SK-N-SH (cell line): ENCODE measurements at regions not wholly inside any gene's neighbourhood (a gene's known extent, or its start where the extent isn't known, plus 50 kb on each side); places are given as distances from the start of the nearest gene placed in this dataset.

ENCODE experiments used
- CTCF ChIA-PET: fragments of 300-600, 350-600 bp; formaldehyde crosslinking; extraction: SDS; loops from one replicate; lab custom pipeline; 2021; lab: Yijun Ruan, JAX
- POLR2A ChIA-PET: fragments of 350-600 bp; sonication (Branson Sonifier 250); formaldehyde crosslinking; extraction: SDS; loops from one replicate; lab custom pipeline; 2020; ENCODE audit warnings: antibody characterized with exemption, inconsistent platforms; lab: Yijun Ruan, JAX
- DNase-seq: peaks from one replicate; pipeline ENCODE4 v3.0.0; 2012
- H2AFZ ChIP-seq: fragments of 200-600 bp; sonication (generic); 2 replicates; pipeline ENCODE4 v1.8.1; 2016; ENCODE audit warnings: antibody characterized with exemption, mild to moderate bottlenecking, low read depth
- H3F3A ChIP-seq: fragments of 200-600 bp; sonication (generic); replicated peaks from 2 replicates; pipeline ENCODE3; 2016; ENCODE audit warnings: antibody characterized with exemption, mild to moderate bottlenecking; ENCODE audit not compliant: insufficient read depth
- H3K27ac ChIP-seq, 2 experiments: fragments of 200-500 bp in 1 of 2; fragments of 200-600 bp in 1 of 2; sonication (Bioruptor generic) in 1 of 2; sonication (generic), shearing (Covaris generic) in 1 of 2; 2 replicates each; pipeline versions ENCODE4 v1.5.1 to v1.6.1; 2014 to 2016; ENCODE audit warnings: low read depth in 2 of 2, inconsistent platforms in 1 of 2, low read length in 1 of 2, mild to moderate bottlenecking in 1 of 2, mixed read lengths in 1 of 2
- H3K27me3 ChIP-seq: fragments of 200-600 bp; sonication (generic), shearing (Covaris generic); 2 replicates; pipeline ENCODE4 v1.6.1; 2016; ENCODE audit warnings: mixed run types; ENCODE audit not compliant: insufficient read depth
- H3K36me3 ChIP-seq, 2 experiments: fragments of 200-500 bp in 1 of 2; fragments of 200-600 bp in 1 of 2; sonication (Bioruptor generic) in 1 of 2; sonication (generic) in 1 of 2; replicated peaks in 1 of 2; 2 replicates each; pipeline versions ENCODE3 to v1.5.1; 2014 to 2016; ENCODE audit warnings: low read length in 1 of 2, mild to moderate bottlenecking in 1 of 2; ENCODE audit not compliant: insufficient read depth in 2 of 2, control insufficient read depth in 1 of 2
- H3K4me1 ChIP-seq, 2 experiments: fragments of 200-500 bp in 1 of 2; fragments of 200-600 bp in 1 of 2; sonication (Bioruptor generic) in 1 of 2; sonication (generic), shearing (Covaris generic) in 1 of 2; 2 replicates each; pipeline versions ENCODE4 v1.5.1 to v1.6.1; 2014 to 2016; ENCODE audit warnings: low read depth in 1 of 2, low read length in 1 of 2, mixed run types in 1 of 2; ENCODE audit not compliant: insufficient read depth in 2 of 2, control insufficient read depth in 1 of 2
- H3K4me2 ChIP-seq: fragments of 200-600 bp; sonication (generic), shearing (Covaris generic); 2 replicates; pipeline ENCODE4 v1.6.1; 2017; ENCODE audit warnings: mixed run types
- H3K4me3 ChIP-seq, 2 experiments: fragments of 200-500 bp in 1 of 2; fragments of 200-600 bp in 1 of 2; sonication (Bioruptor generic) in 1 of 2; sonication (generic), shearing (Covaris generic) in 1 of 2; 2 replicates each; pipeline versions ENCODE4 v1.5.1 to v1.8.1; 2014 to 2016; ENCODE audit warnings: low read depth in 2 of 2, inconsistent platforms in 1 of 2, low read length in 1 of 2, mild to moderate bottlenecking in 1 of 2, mixed read lengths in 1 of 2, moderate library complexity in 1 of 2
- H3K79me2 ChIP-seq: fragments of 200-600 bp; sonication (generic); 2 replicates; pipeline ENCODE4 v1.8.1; 2017; ENCODE audit warnings: mild to moderate bottlenecking; ENCODE audit not compliant: insufficient read depth
- H3K9ac ChIP-seq: fragments of 200-600 bp; sonication (generic); 2 replicates; pipeline ENCODE4 v1.6.1; 2017; ENCODE audit warnings: mixed run types
- H3K9me2 ChIP-seq: fragments of 200-600 bp; sonication (generic); 2 replicates; pipeline ENCODE4 v1.6.1; 2017; ENCODE audit warnings: mixed run types
- H3K9me3 ChIP-seq: fragments of 200-600 bp; sonication (generic); 2 replicates; pipeline ENCODE4 v1.6.1; 2017; ENCODE audit warnings: mixed run types, mild to moderate bottlenecking, moderate library complexity
- H4K20me1 ChIP-seq: fragments of 200-600 bp; sonication (generic); 2 replicates; pipeline ENCODE4 v1.6.1; 2017; ENCODE audit warnings: mild to moderate bottlenecking, mixed run types; ENCODE audit not compliant: insufficient read depth
- CHD2 ChIP-seq: fragments of 150-350 bp; IDR thresholded peaks from 2 replicates; pipeline ENCODE4 v1.6.1; 2018; ENCODE audit warnings: low read length; ENCODE audit not compliant: partially characterized antibody
- ELF1 ChIP-seq: IDR thresholded peaks from 2 replicates; pipeline ENCODE4 v1.4.0; 2012
- FOSL2 ChIP-seq: IDR thresholded peaks from 2 replicates; pipeline ENCODE4 v1.4.0; 2012; ENCODE audit warnings: low read depth, mild to moderate bottlenecking, moderate library complexity, borderline replicate concordance
- FOXJ3 ChIP-seq: sonication (generic); formaldehyde crosslinking; IDR thresholded peaks from 2 replicates; pipeline ENCODE4 v1.5.1; 2020; ENCODE audit warnings: mild to moderate bottlenecking, missing genetic modification reagents
- FOXM1 ChIP-seq: IDR thresholded peaks from 2 replicates; pipeline ENCODE4 v1.4.0; 2012; ENCODE audit warnings: low read depth, mild to moderate bottlenecking
- GATA2 ChIP-seq: sonication (generic); formaldehyde crosslinking; IDR thresholded peaks from 2 replicates; pipeline ENCODE4 v1.5.0; 2020; ENCODE audit warnings: mild to moderate bottlenecking, missing genetic modification reagents
- IRF3 ChIP-seq: fragments of 150-350 bp; IDR thresholded peaks from 2 replicates; pipeline ENCODE4 v1.6.1; 2016; ENCODE audit warnings: mild to moderate bottlenecking, low read depth, low read length
- JUND ChIP-seq: IDR thresholded peaks from 2 replicates; pipeline ENCODE4 v1.4.0; 2012
- NFIC ChIP-seq: IDR thresholded peaks from 2 replicates; pipeline ENCODE4 v1.4.0; 2012; ENCODE audit warnings: borderline replicate concordance
- RAD21 ChIP-seq: IDR thresholded peaks from 2 replicates; pipeline ENCODE4 v1.6.1; 2012; ENCODE audit warnings: mild to moderate bottlenecking, low read length
- REST ChIP-seq: IDR thresholded peaks from 2 replicates; pipeline ENCODE4 v1.6.1; 2012; ENCODE audit warnings: mild to moderate bottlenecking, low read depth, low read length, moderate library complexity
- RXRA ChIP-seq: IDR thresholded peaks from 2 replicates; pipeline ENCODE4 v1.4.0; 2012; ENCODE audit warnings: low read depth, mild to moderate bottlenecking, borderline replicate concordance
- SMC3 ChIP-seq: IDR thresholded peaks from 2 replicates; pipeline ENCODE4 v1.6.1; 2012; ENCODE audit warnings: low read depth, low read length, improper control_type of control experiment
- TAF1 ChIP-seq: IDR thresholded peaks from 2 replicates; pipeline ENCODE4 v1.6.1; 2012; ENCODE audit warnings: low read depth, mild to moderate bottlenecking, low read length, moderate library complexity, borderline replicate concordance
- TEAD4 ChIP-seq: IDR thresholded peaks from 2 replicates; pipeline ENCODE4 v1.4.0; 2012; ENCODE audit warnings: mild to moderate bottlenecking, borderline replicate concordance; ENCODE audit not compliant: insufficient read depth
- TF ChIP-seq, protein P1 (sequence below): fragments of 150-350 bp; IDR thresholded peaks from 2 replicates; pipeline ENCODE4 v1.6.1; 2017; ENCODE audit warnings: antibody characterized with exemption, low read length, low read depth, borderline replicate concordance
- TF ChIP-seq, protein P2 (sequence below): IDR thresholded peaks from 2 replicates; pipeline ENCODE4 v1.4.0; 2012; ENCODE audit warnings: low read depth, borderline replicate concordance
- TF ChIP-seq, protein P3 (sequence below): IDR thresholded peaks from 2 replicates; pipeline ENCODE4; 2012

DNA sequence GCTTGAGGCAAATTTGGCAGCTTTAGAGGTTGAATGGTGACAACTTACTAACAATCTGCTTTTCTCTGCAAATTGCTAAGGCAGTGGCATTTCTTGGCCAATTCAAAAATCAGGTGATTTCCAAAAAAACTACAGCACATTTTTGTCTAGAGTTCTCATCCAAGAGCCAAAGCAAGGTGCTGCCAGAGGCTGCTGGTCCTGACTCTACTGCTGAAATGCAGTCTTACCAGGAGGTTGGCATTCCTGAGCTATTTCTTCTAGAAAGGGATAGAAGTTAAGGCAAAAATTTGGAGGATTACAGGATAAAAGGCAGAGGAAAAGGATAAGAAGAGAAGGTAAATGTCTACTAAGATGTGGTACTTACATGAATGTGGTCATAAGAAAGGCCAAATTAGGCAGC, 75.6 kb downstream of the COX18 start:
- POLR2A ChIA-PET: no interaction called here

More for the DNA sequence above, 75.6 kb downstream of the COX18 start:
- no peaks in the 10 kb centered on the region for H3K79me2 ChIP-seq
- H3K9me3 ChIP-seq: no peaks in the 10 kb centered on the region
- CTCF ChIA-PET: no interaction called here
- H3F3A ChIP-seq: no peaks in the 10 kb centered on the region
- no peak for DNase-seq
- H3K9me2 ChIP-seq: no peaks in the 10 kb centered on the region
- no peaks in the 10 kb centered on the region for H3K27me3 ChIP-seq
- H3K4me3 ChIP-seq: no peak overlapping the region
- no peak overlapping the region for H2AFZ ChIP-seq
- no peak overlapping the region for H3K9ac ChIP-seq
- no peaks in the 10 kb centered on the region for H3K4me1 ChIP-seq
- no peak overlapping the region for H3K27ac ChIP-seq
- no peaks in the 10 kb centered on the region for H4K20me1 ChIP-seq
- no peaks in the 10 kb centered on the region for H3K36me3 ChIP-seq
- TF ChIP-seq REST (no peak), RAD21 (no peak), TEAD4 (no peak), GATA2 (CRISPR knock-in tag) (no peak), JUND (no peak), FOSL2 (no peak), RXRA (no peak), FOXJ3 (CRISPR knock-in tag) (no peak), NFIC (no peak), FOXM1 (no peak), SMC3 (no peak), ELF1 (no peak), IRF3 (no peak), TAF1 (no peak), CHD2 (no peak)
- TF ChIP-seq, protein P1, sequence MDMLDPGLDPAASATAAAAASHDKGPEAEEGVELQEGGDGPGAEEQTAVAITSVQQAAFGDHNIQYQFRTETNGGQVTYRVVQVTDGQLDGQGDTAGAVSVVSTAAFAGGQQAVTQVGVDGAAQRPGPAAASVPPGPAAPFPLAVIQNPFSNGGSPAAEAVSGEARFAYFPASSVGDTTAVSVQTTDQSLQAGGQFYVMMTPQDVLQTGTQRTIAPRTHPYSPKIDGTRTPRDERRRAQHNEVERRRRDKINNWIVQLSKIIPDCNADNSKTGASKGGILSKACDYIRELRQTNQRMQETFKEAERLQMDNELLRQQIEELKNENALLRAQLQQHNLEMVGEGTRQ: no peak
- TF ChIP-seq, protein P2, sequence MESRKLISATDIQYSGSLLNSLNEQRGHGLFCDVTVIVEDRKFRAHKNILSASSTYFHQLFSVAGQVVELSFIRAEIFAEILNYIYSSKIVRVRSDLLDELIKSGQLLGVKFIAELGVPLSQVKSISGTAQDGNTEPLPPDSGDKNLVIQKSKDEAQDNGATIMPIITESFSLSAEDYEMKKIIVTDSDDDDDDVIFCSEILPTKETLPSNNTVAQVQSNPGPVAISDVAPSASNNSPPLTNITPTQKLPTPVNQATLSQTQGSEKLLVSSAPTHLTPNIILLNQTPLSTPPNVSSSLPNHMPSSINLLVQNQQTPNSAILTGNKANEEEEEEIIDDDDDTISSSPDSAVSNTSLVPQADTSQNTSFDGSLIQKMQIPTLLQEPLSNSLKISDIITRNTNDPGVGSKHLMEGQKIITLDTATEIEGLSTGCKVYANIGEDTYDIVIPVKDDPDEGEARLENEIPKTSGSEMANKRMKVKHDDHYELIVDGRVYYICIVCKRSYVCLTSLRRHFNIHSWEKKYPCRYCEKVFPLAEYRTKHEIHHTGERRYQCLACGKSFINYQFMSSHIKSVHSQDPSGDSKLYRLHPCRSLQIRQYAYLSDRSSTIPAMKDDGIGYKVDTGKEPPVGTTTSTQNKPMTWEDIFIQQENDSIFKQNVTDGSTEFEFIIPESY: no peak
- TF ChIP-seq, protein P3, sequence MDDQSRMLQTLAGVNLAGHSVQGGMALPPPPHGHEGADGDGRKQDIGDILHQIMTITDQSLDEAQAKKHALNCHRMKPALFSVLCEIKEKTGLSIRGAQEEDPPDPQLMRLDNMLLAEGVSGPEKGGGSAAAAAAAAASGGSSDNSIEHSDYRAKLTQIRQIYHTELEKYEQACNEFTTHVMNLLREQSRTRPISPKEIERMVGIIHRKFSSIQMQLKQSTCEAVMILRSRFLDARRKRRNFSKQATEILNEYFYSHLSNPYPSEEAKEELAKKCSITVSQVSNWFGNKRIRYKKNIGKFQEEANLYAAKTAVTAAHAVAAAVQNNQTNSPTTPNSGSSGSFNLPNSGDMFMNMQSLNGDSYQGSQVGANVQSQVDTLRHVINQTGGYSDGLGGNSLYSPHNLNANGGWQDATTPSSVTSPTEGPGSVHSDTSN: no peak
- H3K4me2 ChIP-seq: no peak overlapping the region
